ENCODE measurements at regions not wholly inside any gene's neighbourhood (a gene's known extent, or its start where the extent isn't known, plus 50 kb on each side); places are given as distances from the start of the nearest gene placed in this dataset.
"Not testable (repeated sequence)": the region's sequence is repeated elsewhere in the genome, so short reads cannot be mapped to it uniquely, and the experiment has no call there.

DNA sequence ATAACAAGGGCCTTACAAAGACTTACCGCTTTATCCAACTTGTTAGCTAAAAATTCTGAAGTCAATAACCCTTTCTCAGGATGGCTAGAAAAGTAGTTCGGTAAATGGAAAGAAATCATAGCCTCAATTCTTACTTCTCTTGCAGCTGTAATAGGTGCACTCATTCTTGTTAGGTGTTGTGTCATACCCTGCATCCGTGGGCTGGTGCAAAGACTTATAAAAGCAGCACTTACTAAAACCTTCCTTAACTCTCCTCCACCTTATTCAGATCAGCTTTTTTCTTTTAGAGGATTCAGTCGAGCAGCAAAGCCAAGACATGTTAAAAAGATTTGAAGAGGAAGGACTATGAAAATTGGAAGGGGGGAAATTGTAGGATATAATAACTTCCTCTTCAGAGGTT, 238.2 kb upstream of the DIO3 start:
- dilution Hi-C loops (cut with MboI; ENCODE audit: extremely low pct_ligation_motif_present, low sequenced_read_pairs) (no loop called here), intact Hi-C loops (cut with micrococcal nuclease) (no loop called here)
- CTCF ChIA-PET, result no interaction called here

DNA sequence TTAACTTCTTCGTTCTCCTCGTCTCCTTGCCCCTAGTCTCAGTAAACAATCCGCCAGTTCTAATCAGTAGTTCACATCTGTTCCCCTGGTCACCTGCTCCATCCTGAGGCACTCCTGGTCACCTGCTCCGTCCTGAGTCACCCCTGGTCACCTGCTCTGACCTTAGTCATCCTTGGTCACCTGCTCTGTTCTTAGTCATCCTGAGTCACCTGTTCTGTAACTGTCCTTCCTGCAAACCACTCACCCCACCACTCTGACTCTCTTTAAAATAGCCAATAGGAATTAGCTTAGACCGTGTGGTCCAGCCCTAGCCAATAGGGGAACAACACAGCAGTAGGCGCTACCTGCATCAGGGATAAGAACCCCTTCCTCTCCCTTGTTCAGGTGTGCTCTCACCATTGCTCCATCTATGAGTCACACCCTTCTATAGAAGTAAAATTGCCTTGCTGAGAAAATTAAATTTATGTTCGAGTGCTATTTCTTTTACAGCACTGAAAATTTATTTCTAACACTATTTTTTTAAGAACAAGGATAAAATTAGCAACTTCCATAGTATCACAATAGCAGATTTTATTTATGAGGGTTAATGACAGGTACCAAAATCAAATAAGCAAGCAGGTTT, 237.6 kb upstream of the DIO3 start:
- BruUV-seq (replicated peaks); H3K9me1 ChIP-seq (replicated peaks; ENCODE audit: control insufficient read depth, extremely low read depth, insufficient read depth, low read length); POLR2A ChIA-PET; H3K27ac ChIP-seq (ENCODE audit: insufficient read depth, low read depth, low read length); H3K4me1 ChIP-seq (ENCODE audit: control insufficient read depth, extremely low read depth, insufficient read depth, low read length); FAIRE-seq; H3K9me3 ChIP-seq (replicated peaks; ENCODE audit: control insufficient read depth, insufficient read depth, low read length); H3K36me3 ChIP-seq (ENCODE audit: control insufficient read depth in 2 of 2, extremely low read depth in 1 of 2, insufficient read depth in 2 of 2, low read length in 2 of 2); dilution Hi-C loops (cut with MboI; ENCODE audit: extremely low pct_ligation_motif_present, low sequenced_read_pairs); H3K4me3 ChIP-seq (replicated peaks in 1 of 3; ENCODE audit: insufficient read depth in 1 of 3, low read depth in 1 of 3, low read length in 3 of 3); H3K79me2 ChIP-seq (ENCODE audit: control insufficient read depth, insufficient read depth, low read length); CTCF ChIA-PET; intact Hi-C loops (cut with micrococcal nuclease); H3K4me2 ChIP-seq (ENCODE audit: insufficient read depth, low read length); H4K20me1 ChIP-seq (replicated peaks; ENCODE audit: control insufficient read depth, extremely low read depth, insufficient read depth, low read length); H3K27me3 ChIP-seq (ENCODE audit: control insufficient read depth in 2 of 2, insufficient read depth in 2 of 2, low read length in 2 of 2); H2AFZ ChIP-seq (ENCODE audit: low read depth, low read length); H3K9ac ChIP-seq (replicated peaks; ENCODE audit: extremely low read depth, insufficient read depth, low read length); DNase-seq (ENCODE audit: low read depth, low spot score): not testable (repeated sequence)

More for the DNA sequence above, 238.2 kb upstream of the DIO3 start:
- no TSS peak for BruUV-seq (replicated peaks)
- no peaks in the 10 kb centered on the region for H3K4me1 ChIP-seq (ENCODE audit: control insufficient read depth, extremely low read depth, insufficient read depth, low read length)
- peaks cover 0 to 2% of the 10 kb centered on the region in 2 experiments for H3K27me3 ChIP-seq (ENCODE audit: control insufficient read depth in 2 of 2, insufficient read depth in 2 of 2, low read length in 2 of 2)
- FAIRE-seq (no peak), DNase-seq (ENCODE audit: low read depth, low spot score) (no peak)
- no peak overlapping the region for H2AFZ ChIP-seq (ENCODE audit: low read depth, low read length)
- no peaks in the 10 kb centered on the region for H3K79me2 ChIP-seq (ENCODE audit: control insufficient read depth, insufficient read depth, low read length)
- TF ChIP-seq, protein P1, sequence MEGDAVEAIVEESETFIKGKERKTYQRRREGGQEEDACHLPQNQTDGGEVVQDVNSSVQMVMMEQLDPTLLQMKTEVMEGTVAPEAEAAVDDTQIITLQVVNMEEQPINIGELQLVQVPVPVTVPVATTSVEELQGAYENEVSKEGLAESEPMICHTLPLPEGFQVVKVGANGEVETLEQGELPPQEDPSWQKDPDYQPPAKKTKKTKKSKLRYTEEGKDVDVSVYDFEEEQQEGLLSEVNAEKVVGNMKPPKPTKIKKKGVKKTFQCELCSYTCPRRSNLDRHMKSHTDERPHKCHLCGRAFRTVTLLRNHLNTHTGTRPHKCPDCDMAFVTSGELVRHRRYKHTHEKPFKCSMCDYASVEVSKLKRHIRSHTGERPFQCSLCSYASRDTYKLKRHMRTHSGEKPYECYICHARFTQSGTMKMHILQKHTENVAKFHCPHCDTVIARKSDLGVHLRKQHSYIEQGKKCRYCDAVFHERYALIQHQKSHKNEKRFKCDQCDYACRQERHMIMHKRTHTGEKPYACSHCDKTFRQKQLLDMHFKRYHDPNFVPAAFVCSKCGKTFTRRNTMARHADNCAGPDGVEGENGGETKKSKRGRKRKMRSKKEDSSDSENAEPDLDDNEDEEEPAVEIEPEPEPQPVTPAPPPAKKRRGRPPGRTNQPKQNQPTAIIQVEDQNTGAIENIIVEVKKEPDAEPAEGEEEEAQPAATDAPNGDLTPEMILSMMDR (IDR thresholded peaks at IDR 0.05; ENCODE audit: extremely low read depth in 1 of 2, insufficient read depth in 1 of 2, low read depth in 1 of 2, low read length in 2 of 2), result no peak
- H4K20me1 ChIP-seq (replicated peaks; ENCODE audit: control insufficient read depth, extremely low read depth, insufficient read depth, low read length), result no peaks in the 10 kb centered on the region
- H3K4me2 ChIP-seq (ENCODE audit: insufficient read depth, low read length), result no peak overlapping the region
- H3K9me1 ChIP-seq (replicated peaks; ENCODE audit: control insufficient read depth, extremely low read depth, insufficient read depth, low read length), result no peaks in the 10 kb centered on the region
- H3K9ac ChIP-seq (replicated peaks; ENCODE audit: extremely low read depth, insufficient read depth, low read length), result no peak overlapping the region
- H3K4me3 ChIP-seq (replicated peaks in 1 of 3; ENCODE audit: insufficient read depth in 1 of 3, low read depth in 1 of 3, low read length in 3 of 3), result no peak overlapping the region
- no peaks in the 10 kb centered on the region for H3K9me3 ChIP-seq (replicated peaks; ENCODE audit: control insufficient read depth, insufficient read depth, low read length)
- H3K27ac ChIP-seq (ENCODE audit: insufficient read depth, low read depth, low read length), result no peak overlapping the region
- POLR2A ChIA-PET, result no interaction called here
- no peaks in the 10 kb centered on the region for H3K36me3 ChIP-seq (ENCODE audit: control insufficient read depth in 2 of 2, extremely low read depth in 1 of 2, insufficient read depth in 2 of 2, low read length in 2 of 2)

Measured in endothelial cell of umbilical vein (primary cell).